ENCODE measurements at regions not wholly inside any gene's neighbourhood (a gene's known extent, or its start where the extent isn't known, plus 50 kb on each side); places are given as distances from the start of the nearest gene placed in this dataset.
A peak's percentile ranks its signal among the peaks of the same experiment; 100 is the strongest.
"Not testable (repeated sequence)": the region's sequence is repeated elsewhere in the genome, so short reads cannot be mapped to it uniquely, and the experiment has no call there.

- Histone ChIP-seq H3K4me2 (no peak overlapping the region), H4K20me1 (replicated peaks; ENCODE audit: insufficient read depth) (no peaks in the 10 kb centered on the region), H2AFZ (no peak overlapping the region), H3K27ac (ENCODE audit: low read depth) (no peak overlapping the region), H3K4me1 (ENCODE audit: insufficient read depth) (peaks cover 29% of the 10 kb centered on the region), H3K79me2 (replicated peaks; ENCODE audit: insufficient read depth) (no peaks in the 10 kb centered on the region), H3F3A (replicated peaks; ENCODE audit: low read depth) (peaks cover 3% of the 10 kb centered on the region), H3K36me3 (ENCODE audit: insufficient read depth) (peaks cover 23% of the 10 kb centered on the region; the same call in 1 of the 2 replicates), H3K9me2 (ENCODE audit: insufficient read depth) (peaks cover 4% of the 10 kb centered on the region; the same call in 1 of the 2 replicates), H3K27me3 (ENCODE audit: insufficient read depth) (0 out of 2 replicates have a peak, but pooled peaks cover 12% of the 10 kb centered on the region), H3K4me3 (no peak overlapping the region)
- H3K4me3 Mint-ChIP-seq = no peak overlapping the region
- H3K36me3 Mint-ChIP-seq (ENCODE audit: low read depth) = peaks cover 57% of the 10 kb centered on the region
- DNase-seq (ENCODE audit: low spot score) = no peak
- H3K4me1 Mint-ChIP-seq = peaks cover 33% of the 10 kb centered on the region
- no peak for TF ChIP-seq POLR2AphosphoS5 (IDR thresholded peaks at IDR 0.05; ENCODE audit: low read depth)
- peaks cover 69% of the 10 kb centered on the region for H3K9me3 Mint-ChIP-seq
- peaks cover 18% of the 10 kb centered on the region for H3K27me3 Mint-ChIP-seq (ENCODE audit: insufficient read depth, low read depth, poor library complexity)
- H3K27ac Mint-ChIP-seq = no peak overlapping the region
- ATAC-seq = no peak
These were observed 252.2 kb downstream of the ERMARD start for GRCh38 chr6:170003451-170004160.

GRCh38 chr6:170003027-170003426, 251.6 kb downstream of the ERMARD start:
- no peak overlapping the region for H3K4me3 ChIP-seq
- peaks cover 69% of the 10 kb centered on the region for H3K9me3 Mint-ChIP-seq
- H3K4me2 ChIP-seq = no peak overlapping the region
- no peaks in the 10 kb centered on the region for H3K79me2 ChIP-seq (replicated peaks; ENCODE audit: insufficient read depth)
- H3K36me3 Mint-ChIP-seq (ENCODE audit: low read depth) = peaks cover 57% of the 10 kb centered on the region
- H3K27ac ChIP-seq (ENCODE audit: low read depth) = no peak overlapping the region
- H2AFZ ChIP-seq = no peak overlapping the region
- peaks cover 3% of the 10 kb centered on the region for H3F3A ChIP-seq (replicated peaks; ENCODE audit: low read depth)
- H3K27me3 Mint-ChIP-seq (ENCODE audit: insufficient read depth, low read depth, poor library complexity) = peaks cover 16% of the 10 kb centered on the region
- H3K27ac Mint-ChIP-seq = no peak overlapping the region
- 0 out of 2 replicates have a peak, but pooled peaks cover 12% of the 10 kb centered on the region for H3K27me3 ChIP-seq (ENCODE audit: insufficient read depth)
- H4K20me1 ChIP-seq (replicated peaks; ENCODE audit: insufficient read depth) = no peaks in the 10 kb centered on the region
- peaks cover 23% of the 10 kb centered on the region for H3K4me1 ChIP-seq (ENCODE audit: insufficient read depth)
- DNase-seq (ENCODE audit: low spot score) (no peak), ATAC-seq (no peak)
- peaks cover 28% of the 10 kb centered on the region for H3K4me1 Mint-ChIP-seq
- H3K36me3 ChIP-seq (ENCODE audit: insufficient read depth) = peaks cover 23% of the 10 kb centered on the region; the same call in 1 of the 2 replicates
- H3K9me2 ChIP-seq (ENCODE audit: insufficient read depth) = peaks cover 4% of the 10 kb centered on the region
- TF ChIP-seq STAT1 (IDR thresholded peaks at IDR 0.05; ENCODE audit: unreplicated experiment) (no peak), JUNB (IDR thresholded peaks at IDR 0.05; ENCODE audit: unreplicated experiment) (no peak), NANOG (IDR thresholded peaks at IDR 0.05; ENCODE audit: borderline replicate concordance) (no peak), EZH2phosphoT487 (IDR thresholded peaks at IDR 0.05; ENCODE audit: unreplicated experiment) (no peak)
- TF ChIP-seq, protein P1, sequence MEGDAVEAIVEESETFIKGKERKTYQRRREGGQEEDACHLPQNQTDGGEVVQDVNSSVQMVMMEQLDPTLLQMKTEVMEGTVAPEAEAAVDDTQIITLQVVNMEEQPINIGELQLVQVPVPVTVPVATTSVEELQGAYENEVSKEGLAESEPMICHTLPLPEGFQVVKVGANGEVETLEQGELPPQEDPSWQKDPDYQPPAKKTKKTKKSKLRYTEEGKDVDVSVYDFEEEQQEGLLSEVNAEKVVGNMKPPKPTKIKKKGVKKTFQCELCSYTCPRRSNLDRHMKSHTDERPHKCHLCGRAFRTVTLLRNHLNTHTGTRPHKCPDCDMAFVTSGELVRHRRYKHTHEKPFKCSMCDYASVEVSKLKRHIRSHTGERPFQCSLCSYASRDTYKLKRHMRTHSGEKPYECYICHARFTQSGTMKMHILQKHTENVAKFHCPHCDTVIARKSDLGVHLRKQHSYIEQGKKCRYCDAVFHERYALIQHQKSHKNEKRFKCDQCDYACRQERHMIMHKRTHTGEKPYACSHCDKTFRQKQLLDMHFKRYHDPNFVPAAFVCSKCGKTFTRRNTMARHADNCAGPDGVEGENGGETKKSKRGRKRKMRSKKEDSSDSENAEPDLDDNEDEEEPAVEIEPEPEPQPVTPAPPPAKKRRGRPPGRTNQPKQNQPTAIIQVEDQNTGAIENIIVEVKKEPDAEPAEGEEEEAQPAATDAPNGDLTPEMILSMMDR (conservative IDR thresholded peaks at IDR 0.05; ENCODE audit: low read depth in 2 of 2) = peak; percentile 43; a peak in 3 of 4 replicates
- no peak overlapping the region for H3K4me3 Mint-ChIP-seq

DNA sequence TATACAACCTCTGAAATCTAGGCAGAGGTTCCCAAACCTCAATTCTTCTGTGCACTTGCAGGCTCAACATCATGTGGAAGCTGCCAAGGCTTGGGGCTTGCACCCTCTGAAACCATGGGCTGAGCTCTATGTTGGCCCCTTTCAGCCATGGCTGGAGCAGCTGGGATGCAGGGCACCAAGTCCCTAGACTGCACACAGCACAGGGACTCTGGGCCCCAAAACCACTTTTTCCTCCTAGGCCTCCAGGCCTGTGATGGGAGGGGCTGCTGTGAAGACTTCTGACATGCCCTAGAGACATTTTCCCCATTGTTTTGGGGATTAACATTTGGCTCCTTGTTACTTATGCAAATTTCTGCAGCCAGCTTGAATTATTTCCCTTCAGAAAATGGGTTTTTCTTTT, 250.4 kb downstream of the ERMARD start:
- not testable (repeated sequence) for H2AFZ ChIP-seq; H3K4me3 ChIP-seq; H3K79me2 ChIP-seq (replicated peaks; ENCODE audit: insufficient read depth); H4K20me1 ChIP-seq (replicated peaks; ENCODE audit: insufficient read depth); DNase-seq (ENCODE audit: low spot score); H3K4me3 Mint-ChIP-seq; H3K27ac Mint-ChIP-seq; H3K27ac ChIP-seq (ENCODE audit: low read depth); H3F3A ChIP-seq (replicated peaks; ENCODE audit: low read depth); H3K4me2 ChIP-seq; ATAC-seq
- H3K36me3 ChIP-seq (ENCODE audit: insufficient read depth) = peaks cover 23% of the 10 kb centered on the region; the same call in 1 of the 2 replicates
- peaks cover 17% of the 10 kb centered on the region for H3K4me1 Mint-ChIP-seq
- 0 out of 2 replicates have a peak, but pooled peaks cover 12% of the 10 kb centered on the region for H3K27me3 ChIP-seq (ENCODE audit: insufficient read depth)
- H3K36me3 Mint-ChIP-seq (ENCODE audit: low read depth) = peaks cover 57% of the 10 kb centered on the region
- H3K9me3 Mint-ChIP-seq = peaks cover 69% of the 10 kb centered on the region
- H3K9me2 ChIP-seq (ENCODE audit: insufficient read depth) = peaks cover 13% of the 10 kb centered on the region
- H3K27me3 Mint-ChIP-seq (ENCODE audit: insufficient read depth, low read depth, poor library complexity) = peaks cover 13% of the 10 kb centered on the region
- peaks cover 15% of the 10 kb centered on the region for H3K4me1 ChIP-seq (ENCODE audit: insufficient read depth)

Data from GM23338 (cell line).